AG09319 (cell line): ENCODE measurements at regions not wholly inside any gene's neighbourhood (a gene's known extent, or its start where the extent isn't known, plus 50 kb on each side); places are given as distances from the start of the nearest gene placed in this dataset.

Source experiments
- DNase-seq: peaks from one replicate; pipeline ENCODE4 v3.0.0-alpha.2; 2010; ENCODE audit warnings: low read depth; ENCODE audit errors: extremely low read depth
- CTCF ChIP-seq: IDR thresholded peaks from 2 replicates; pipeline ENCODE4 v1.5.1; 2011; ENCODE audit warnings: low read depth, mild to moderate bottlenecking, inconsistent platforms, low read length, moderate library complexity

GRCh38 chr11:69908511-69909220 is 89.5 kb upstream of the FGF3 start:
- DNase-seq: no peak
- no peak for TF ChIP-seq CTCF

GRCh38 chr11:69909561-69910518 is 90.6 kb upstream of the FGF3 start:
- DNase-seq: no peak
- peak; percentile 62 for TF ChIP-seq CTCF

- no peak for DNase-seq
- TF ChIP-seq CTCF: no peak
Observed at GRCh38 chr11:69910519-69911309, 91.5 kb upstream of the FGF3 start.

- no peak for DNase-seq
- no peak for TF ChIP-seq CTCF
Observed at GRCh38 chr11:69911310-69912160, 92.3 kb upstream of the FGF3 start.

GRCh38 chr11:69912161-69912910 is 93.1 kb upstream of the FGF3 start:
- TF ChIP-seq CTCF: no peak

GRCh38 chr11:69912911-69913451 is 93.8 kb upstream of the FGF3 start:
- DNase-seq: no peak
- peak; percentile 28 for TF ChIP-seq CTCF

More at GRCh38 chr11:69912161-69912910, 93.1 kb upstream of the FGF3 start:
- DNase-seq: no peak
